ENCODE measurements at regions not wholly inside any gene's neighbourhood (a gene's known extent, or its start where the extent isn't known, plus 50 kb on each side); places are given as distances from the start of the nearest gene placed in this dataset.

DNA sequence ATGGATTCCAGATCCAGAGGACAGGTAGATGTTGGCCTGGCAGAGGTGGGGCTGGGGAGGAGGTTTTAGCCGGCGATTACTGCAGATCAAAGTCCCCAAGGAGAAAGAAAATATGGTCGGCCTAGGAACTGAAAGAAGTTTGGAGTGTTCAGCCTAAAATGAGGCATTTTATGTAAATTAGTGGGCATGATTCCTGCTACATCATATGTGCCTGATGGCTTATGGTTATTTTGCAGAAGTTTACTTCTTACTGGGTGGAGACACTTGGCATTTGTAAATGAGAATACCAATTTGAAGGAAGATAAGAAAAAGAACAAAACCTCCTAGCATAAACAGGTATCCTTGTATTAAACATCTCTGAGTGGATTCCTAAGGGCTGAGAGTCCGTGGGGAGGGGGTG is 149.3 kb downstream of the FOXL1 start:
- TF ChIP-seq, protein P1, sequence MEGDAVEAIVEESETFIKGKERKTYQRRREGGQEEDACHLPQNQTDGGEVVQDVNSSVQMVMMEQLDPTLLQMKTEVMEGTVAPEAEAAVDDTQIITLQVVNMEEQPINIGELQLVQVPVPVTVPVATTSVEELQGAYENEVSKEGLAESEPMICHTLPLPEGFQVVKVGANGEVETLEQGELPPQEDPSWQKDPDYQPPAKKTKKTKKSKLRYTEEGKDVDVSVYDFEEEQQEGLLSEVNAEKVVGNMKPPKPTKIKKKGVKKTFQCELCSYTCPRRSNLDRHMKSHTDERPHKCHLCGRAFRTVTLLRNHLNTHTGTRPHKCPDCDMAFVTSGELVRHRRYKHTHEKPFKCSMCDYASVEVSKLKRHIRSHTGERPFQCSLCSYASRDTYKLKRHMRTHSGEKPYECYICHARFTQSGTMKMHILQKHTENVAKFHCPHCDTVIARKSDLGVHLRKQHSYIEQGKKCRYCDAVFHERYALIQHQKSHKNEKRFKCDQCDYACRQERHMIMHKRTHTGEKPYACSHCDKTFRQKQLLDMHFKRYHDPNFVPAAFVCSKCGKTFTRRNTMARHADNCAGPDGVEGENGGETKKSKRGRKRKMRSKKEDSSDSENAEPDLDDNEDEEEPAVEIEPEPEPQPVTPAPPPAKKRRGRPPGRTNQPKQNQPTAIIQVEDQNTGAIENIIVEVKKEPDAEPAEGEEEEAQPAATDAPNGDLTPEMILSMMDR (IDR thresholded peaks at IDR 0.05; ENCODE audit: borderline replicate concordance, extremely low read depth, low read length, poor library complexity, severe bottlenecking): no peak
- TF ChIP-seq EZH2 (IDR thresholded peaks at IDR 0.05; ENCODE audit: borderline replicate concordance, low read depth, low read length, severe bottlenecking): no peak
